DMS 273 (cell line): ENCODE measurements at regions not wholly inside any gene's neighbourhood (a gene's known extent, or its start where the extent isn't known, plus 50 kb on each side); places are given as distances from the start of the nearest gene placed in this dataset.

Experiments used
- DNase-seq: peaks from one replicate; lab custom pipeline; 2025; ENCODE audit not compliant: unreplicated experiment; lab: John Stamatoyannopoulos, UW

DNA sequence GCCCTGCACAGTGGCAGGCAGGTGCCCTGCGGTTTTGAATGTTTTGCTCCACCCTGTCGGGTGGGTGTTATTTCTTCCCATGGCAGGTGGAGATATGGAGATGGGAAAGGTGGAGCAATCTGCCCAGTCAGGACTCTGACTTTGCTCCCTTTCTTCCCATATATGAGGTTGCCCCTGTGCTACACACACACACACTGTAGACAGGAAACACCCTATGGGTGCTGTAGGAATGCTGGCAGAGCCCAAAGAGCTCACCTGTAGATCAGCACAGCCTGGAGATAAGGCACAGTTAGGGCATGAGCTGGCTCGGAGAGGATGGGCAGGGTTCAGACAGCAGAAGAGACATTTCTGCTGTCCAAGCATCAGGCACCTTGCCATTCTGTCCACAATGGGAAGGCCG, 246.0 kb upstream of the AJAP1 start:
- DNase-seq = no peak

- no peak for DNase-seq
Observed at GRCh38 chr1:4411862-4412261, 242.5 kb upstream of the AJAP1 start.

DNA sequence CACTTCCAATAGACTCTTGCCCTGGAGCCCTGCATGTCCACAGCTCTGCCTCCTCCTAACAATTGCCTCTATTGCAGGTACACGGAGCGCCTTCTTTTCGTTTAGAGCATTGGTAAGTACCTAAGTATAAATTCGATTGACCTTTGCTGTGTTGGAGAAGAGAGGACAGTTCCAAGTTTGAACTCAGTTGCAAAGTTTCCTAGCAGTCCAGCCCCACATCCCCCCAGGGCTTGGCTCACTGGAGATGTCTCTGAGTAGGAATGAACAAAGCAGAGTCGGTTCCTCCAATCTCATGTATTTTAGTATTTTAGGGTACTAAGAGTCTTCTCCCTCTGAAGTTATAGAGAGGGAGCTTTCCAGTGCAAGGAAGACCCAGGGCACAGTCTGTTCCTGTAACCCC, 238.9 kb upstream of the AJAP1 start:
- no peak for DNase-seq

DNA sequence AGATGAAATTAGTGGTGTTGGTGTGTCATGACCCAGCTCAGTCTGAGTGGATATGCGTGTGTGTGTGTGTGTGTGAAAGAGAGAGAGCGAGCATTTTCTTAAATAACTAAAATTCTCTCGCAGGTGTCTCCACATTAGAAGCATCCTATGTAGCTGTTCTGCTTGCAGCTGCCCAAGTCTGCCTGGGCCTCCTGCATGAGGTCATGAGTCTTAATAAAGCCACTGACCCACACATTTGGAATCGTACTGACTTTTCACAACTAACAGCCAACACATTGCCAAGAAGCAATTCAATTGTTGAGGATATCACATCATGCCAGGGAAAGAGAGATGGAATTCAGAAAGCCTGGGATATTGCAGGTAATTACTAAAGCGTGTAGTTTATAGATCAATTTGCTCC, 238.2 kb upstream of the AJAP1 start:
- DNase-seq = no peak

- no peak for DNase-seq
Observed at GRCh38 chr1:4418021-4418420, 236.4 kb upstream of the AJAP1 start.

DNA sequence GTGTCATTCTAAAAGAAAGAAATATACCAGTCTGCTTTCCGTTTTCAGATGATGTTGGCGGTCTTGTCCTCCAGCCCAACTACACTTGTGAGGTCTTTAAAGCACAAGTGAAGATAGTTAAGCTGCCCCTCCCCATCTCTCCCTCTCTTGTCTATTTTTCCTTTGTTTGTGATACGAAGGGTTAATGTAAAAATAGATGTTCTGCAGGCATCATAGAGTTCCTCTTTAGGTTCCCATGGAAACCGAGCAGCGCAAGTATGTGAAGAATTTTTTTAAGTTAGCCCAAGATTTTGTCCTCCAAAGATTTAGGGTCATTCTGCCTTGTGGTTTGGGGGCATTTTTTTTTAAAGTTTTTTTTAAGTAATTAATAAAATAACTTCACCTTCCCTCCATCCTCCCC, 232.4 kb upstream of the AJAP1 start:
- no peak for DNase-seq

GRCh38 chr1:4422504-4423289, 231.7 kb upstream of the AJAP1 start:
- no peak for DNase-seq

GRCh38 chr1:4424254-4424653, 230.2 kb upstream of the AJAP1 start:
- no peak for DNase-seq

- DNase-seq = no peak
Observed at GRCh38 chr1:4424766-4425165, 229.6 kb upstream of the AJAP1 start.

GRCh38 chr1:4425892-4426291, 228.5 kb upstream of the AJAP1 start:
- peak; percentile 2 for DNase-seq

DNA sequence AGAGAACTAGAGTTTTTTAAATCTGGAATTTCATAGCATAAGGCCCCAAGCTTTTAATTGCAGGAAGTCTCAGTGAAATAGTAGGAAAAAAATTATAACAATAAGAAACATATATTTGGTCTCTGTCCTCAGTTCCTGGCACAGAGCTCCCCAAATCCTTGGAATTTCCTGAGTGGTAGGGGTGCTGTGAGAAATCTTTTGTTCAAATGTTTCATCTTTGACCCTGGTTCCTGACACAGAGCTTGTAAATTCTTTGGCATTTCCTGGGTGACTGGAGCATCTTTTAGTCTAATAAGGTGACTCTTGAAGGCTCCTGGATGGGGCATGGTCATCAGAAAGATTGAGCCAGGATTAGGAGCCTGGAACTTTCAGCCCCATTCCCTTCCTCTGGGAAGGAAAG, 225.7 kb upstream of the AJAP1 start:
- DNase-seq = no peak

GRCh38 chr1:4430406-4431365, 223.7 kb upstream of the AJAP1 start:
- no peak for DNase-seq

DNA sequence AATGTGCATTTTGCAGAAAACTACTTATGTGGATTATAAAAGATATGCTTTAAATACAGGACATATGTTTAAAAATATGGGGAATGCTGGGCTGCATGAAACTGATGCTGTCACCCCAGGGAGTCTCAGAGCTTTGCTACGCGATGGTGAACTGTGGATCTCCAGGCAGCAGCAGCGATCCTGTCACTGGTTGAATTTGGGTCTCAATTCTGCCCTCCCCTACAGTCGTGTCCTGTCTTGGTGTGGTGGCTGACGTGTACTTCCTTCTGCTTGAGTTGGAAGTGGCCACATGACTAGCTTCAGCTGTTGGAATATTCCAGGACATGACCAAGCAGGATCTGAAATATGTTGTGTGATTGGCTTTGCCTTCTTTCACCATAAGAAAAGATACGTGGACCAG, 222.9 kb upstream of the AJAP1 start:
- DNase-seq = no peak

GRCh38 chr1:4433075-4433474, 221.3 kb upstream of the AJAP1 start:
- DNase-seq = no peak

- DNase-seq = no peak
Observed at GRCh38 chr1:4444086-4444485, 210.3 kb upstream of the AJAP1 start.

DNA sequence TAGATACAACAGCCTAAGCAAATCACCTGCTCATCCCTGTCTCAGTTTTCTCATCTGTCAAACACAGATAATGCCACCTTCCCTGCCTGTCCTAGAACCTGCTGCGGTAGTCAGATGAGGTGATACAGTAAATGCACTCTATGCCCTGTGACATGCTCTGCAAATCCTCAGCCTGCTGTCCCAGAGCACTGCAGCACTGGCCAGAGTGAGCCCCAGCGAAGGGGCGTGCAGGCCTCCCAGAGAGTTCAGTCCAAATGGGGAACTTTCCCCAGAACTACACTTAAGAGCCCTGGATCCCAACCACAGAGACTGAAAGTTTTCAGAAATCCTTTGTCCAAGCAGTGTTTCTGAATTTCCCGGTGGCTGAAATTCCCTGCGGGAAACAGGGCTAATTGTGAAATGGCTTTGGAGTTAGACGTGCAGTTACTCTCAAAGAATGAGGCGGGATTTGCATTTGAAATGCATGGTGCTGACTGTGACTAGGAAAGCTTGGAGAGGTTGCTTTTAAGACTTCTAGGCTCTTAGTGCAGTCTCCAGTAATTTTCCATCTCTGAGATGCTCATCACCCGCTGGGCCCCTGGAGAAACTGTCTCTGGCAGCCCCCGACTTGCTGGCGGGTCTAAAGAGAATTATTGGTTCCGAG, 206.5 kb upstream of the AJAP1 start:
- no peak for DNase-seq

DNA sequence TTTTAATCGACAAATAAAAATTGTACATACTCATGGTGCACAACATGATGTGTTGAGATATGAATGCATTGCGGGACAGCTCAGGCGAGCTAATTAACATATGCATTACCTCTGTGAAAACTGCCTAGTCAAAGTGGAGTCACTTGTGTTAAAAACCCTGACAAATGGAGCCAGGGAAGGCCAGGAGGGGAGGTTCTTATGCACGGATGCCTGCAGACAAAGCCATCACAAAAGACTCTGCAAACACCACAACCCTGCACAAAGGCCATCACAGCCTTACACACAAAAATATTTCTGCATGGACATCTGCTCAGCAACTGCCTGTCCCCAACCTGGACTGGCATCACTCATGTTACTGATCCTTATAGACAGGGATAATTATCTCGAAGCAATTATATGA, 204.4 kb upstream of the AJAP1 start:
- no peak for DNase-seq

DNA sequence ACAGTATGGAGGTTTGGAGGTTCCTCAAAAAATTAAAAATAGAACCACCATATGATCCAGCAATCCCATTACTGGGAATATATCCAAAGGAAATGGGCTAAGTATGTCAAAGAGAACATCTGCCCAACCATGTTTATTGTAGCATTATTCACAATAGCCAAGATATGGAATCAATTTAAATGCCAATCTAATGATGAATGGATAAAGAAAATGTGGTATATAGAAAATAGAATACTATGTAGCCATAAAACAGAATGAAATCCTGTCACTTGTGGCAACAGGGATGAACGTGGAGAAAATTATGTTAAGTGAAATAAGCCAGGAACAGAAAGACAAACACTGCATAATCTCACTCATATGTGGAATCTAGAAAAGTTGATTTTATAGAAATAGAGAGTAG, 201.7 kb upstream of the AJAP1 start:
- no peak for DNase-seq

DNA sequence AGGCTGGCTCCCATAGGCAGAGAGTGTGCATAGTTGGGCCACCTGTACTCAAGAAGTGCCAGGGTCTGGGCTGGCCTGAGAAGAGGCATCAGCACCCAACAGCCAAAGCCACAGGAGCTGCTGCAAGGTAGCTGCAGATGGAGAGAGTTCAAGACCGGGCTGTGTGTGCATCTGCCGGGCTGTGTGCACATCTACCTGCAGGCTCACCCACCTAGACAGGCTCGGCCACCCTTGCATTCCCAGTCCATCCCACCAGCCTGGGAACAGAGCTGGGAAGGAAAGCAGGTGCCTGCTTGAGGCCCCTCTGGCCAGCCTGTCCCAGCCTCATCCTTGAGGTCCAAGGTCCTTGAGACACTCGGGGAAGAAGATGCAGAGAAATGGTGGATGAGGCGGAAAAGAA, 194.4 kb upstream of the AJAP1 start:
- DNase-seq = no peak

DNA sequence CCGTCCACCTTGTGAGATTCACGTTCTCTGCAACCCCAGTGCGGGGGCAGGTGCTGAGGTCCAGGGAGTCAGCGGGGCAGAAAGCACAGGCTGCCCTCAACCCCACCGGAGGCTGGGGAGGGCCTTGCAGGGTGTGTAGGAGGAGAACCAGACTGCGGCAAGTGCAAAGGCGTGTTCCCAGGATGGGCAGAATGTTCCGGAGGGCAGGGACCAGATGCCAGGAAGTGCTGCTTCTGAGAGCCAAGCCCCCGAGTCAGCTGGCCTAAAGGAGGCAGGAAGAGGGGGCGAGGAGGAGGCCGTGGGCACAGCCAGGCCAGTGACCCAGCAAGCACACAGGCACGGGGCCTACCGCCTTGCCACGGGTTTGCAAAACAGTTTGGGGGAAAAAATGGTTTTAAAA, 193.8 kb upstream of the AJAP1 start:
- no peak for DNase-seq

GRCh38 chr1:4461726-4462290, 192.6 kb upstream of the AJAP1 start:
- no peak for DNase-seq
